ENCODE measurements at regions not wholly inside any gene's neighbourhood (a gene's known extent, or its start where the extent isn't known, plus 50 kb on each side); places are given as distances from the start of the nearest gene placed in this dataset.

DNA sequence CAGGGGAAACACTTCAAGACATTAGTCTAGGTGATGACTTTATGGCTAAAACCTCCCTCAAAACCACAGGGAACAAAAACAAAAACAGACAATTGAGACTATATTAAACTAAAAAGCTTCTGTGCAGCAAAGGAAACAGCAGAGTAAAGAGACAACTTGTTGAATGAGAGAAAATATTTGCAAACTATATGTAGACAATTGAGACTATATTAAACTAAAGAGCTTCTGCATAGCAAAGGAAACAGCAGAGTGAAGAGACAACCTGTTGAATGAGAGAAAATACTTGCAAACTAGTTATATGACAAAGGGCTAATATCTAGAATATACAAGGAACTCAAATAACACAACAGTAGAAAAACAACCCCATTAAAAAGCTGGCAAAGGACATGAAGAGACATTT lies 136.4 kb downstream of the IBTK start:
- no peak for TF ChIP-seq CTCF (IDR thresholded peaks at IDR 0.05; ENCODE audit: insufficient read depth, low read length)
- no peak for TF ChIP-seq REST (IDR thresholded peaks at IDR 0.05; ENCODE audit: insufficient replicate concordance, low read depth)
- TF ChIP-seq SPI1 (IDR thresholded peaks at IDR 0.05; ENCODE audit: borderline replicate concordance, low read depth) = no peak
- TF ChIP-seq POLR2AphosphoS5 (IDR thresholded peaks at IDR 0.05; ENCODE audit: low read depth) = no peak

Data from HL-60 (cell line).